ENCODE measurements at regions not wholly inside any gene's neighbourhood (a gene's known extent, or its start where the extent isn't known, plus 50 kb on each side); places are given as distances from the start of the nearest gene placed in this dataset.
"Not testable (repeated sequence)": the region's sequence is repeated elsewhere in the genome, so short reads cannot be mapped to it uniquely, and the experiment has no call there.

DNA sequence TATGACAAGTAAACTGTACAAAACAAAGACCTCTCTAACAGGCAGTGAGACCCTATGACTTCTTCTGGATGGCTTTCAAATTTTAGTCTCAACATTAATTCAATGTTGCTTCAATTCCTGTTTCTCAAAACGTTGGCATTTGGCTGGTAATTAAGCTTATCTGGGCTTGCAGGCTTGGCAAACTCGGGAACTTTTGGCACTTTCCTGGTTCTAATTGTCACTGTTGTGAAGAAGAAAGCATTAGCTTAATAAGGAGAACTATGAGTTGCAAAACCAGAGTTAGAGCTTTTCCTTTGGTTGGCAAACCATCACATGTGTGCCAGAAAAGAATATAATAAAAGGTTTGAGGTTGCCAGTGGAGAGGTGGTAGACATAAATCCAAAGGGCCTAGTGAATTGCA is 698.3 kb downstream of the LRRIQ3 start:
- ATAC-seq: no peak
- H3K4me1 Mint-ChIP-seq: no peaks in the 10 kb centered on the region

DNA sequence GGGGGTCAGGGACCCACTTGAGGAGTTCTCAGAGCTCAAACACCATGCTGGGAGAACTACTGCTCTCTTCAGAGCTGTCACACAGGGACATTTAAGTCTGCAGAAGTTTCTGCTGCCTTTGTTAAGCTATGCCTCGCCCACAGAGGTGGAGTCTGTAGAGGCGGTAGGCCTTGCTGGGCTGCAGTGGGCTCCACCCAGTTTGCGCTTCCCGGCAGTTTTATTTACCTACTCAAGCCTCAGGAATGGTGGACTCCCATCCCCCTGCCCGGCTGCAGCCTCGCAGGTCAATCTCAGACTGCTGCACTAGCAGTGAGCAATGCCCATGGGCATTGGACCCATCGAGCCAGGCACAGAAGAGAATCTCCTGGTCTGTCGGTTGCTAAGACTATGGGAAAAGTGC is 706.4 kb downstream of the LRRIQ3 start:
- no peaks in the 10 kb centered on the region for H3K27me3 Mint-ChIP-seq
- H3K27ac Mint-ChIP-seq: no peak overlapping the region
- H3K36me3 Mint-ChIP-seq (ENCODE audit: low read depth): no peaks in the 10 kb centered on the region

More for the DNA sequence above, 698.3 kb downstream of the LRRIQ3 start:
- Mint-ChIP-seq H3K36me3 (ENCODE audit: low read depth) (no peaks in the 10 kb centered on the region), H3K27ac (no peak overlapping the region), H3K27me3 (no peaks in the 10 kb centered on the region), H3K4me3 (no peak overlapping the region), H3K9me3 (no peaks in the 10 kb centered on the region)
- no peak for DNase-seq

DNA sequence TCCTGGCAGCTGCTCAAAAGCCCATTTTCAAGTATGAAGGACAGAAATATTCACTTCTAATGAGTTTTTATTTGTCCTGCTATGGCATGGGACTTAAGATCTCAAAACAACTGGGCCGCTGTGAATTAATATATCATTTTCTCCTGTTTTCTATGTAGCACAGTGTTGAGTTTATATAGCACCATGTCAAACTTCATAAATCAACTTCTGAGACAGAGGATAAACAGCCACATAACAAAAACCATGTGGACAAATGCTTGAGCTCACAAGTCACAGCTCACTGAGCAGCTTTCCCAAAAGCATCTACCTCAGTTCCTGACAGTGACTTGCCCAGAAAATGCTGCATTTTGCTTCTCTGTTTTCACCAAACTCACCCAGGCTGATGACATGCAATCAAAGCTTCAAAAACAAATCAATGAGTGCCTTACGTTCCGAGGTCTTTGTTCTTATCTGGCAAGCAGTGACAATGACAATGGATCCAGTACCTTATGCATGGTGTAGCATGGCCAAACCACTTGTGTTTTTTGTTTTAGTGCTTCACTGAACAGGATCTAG is 722.6 kb downstream of the LRRIQ3 start:
- Mint-ChIP-seq H3K4me3 (no peak overlapping the region), H3K4me1 (no peaks in the 10 kb centered on the region), H3K27ac (no peak overlapping the region), H3K27me3 (no peaks in the 10 kb centered on the region), H3K36me3 (ENCODE audit: low read depth) (no peaks in the 10 kb centered on the region), H3K9me3 (peaks cover 2% of the 10 kb centered on the region)
- no peak for ATAC-seq
- no peak for DNase-seq

More for the DNA sequence above, 706.4 kb downstream of the LRRIQ3 start:
- ATAC-seq: no peak
- Mint-ChIP-seq H3K4me3 (no peak overlapping the region), H3K4me1 (no peaks in the 10 kb centered on the region), H3K9me3 (peaks cover 9% of the 10 kb centered on the region)
- DNase-seq: no peak

DNA sequence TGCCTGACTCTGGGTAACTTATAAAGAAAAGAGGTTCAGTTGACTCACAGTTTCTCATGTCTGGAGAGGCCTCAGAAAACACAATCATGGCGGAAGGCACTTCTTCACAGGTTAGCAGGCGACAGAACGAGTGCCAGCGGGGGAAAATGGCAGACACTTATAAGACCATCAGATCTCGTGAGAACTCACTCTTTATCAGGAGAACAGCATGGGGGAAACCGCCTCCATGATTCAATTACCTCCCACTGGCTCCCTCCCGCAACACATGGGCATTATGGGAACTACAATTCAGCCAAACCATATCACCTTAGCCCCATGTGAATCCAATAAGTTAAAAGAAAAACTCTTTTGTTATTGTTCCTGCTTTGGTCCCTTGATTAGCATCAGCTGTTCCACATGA is 725.2 kb downstream of the LRRIQ3 start:
- Mint-ChIP-seq H3K36me3 (ENCODE audit: low read depth) (no peaks in the 10 kb centered on the region), H3K9me3 (peaks cover 4% of the 10 kb centered on the region), H3K4me3 (no peak overlapping the region), H3K4me1 (no peaks in the 10 kb centered on the region), H3K27me3 (no peaks in the 10 kb centered on the region), H3K27ac (no peak overlapping the region)
- ATAC-seq (no peak), DNase-seq (no peak)

DNA sequence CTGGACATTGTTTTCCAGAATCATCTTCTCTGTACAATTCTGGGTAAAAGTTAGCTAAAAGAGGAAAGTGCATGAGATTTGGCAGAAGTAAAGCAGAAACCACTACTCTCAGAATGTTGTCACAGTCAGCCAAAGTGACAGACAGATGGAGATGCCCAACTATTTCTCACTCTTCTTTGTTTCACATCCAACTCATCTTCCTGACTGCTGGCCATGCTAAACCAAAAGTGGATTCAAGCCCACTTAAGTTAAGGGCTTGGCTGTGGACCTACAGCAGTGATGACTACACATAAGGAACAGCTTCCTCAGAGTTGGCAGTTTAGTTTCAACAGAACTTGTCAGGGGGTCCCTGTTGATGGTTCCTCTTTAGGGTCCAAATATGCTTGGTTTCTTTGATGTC is 730.2 kb downstream of the LRRIQ3 start:
- no peak overlapping the region for H3K4me3 Mint-ChIP-seq
- H3K36me3 Mint-ChIP-seq (ENCODE audit: low read depth): no peaks in the 10 kb centered on the region
- no peak overlapping the region for H3K27ac Mint-ChIP-seq
- ATAC-seq (no peak), DNase-seq (no peak)
- H3K27me3 Mint-ChIP-seq: no peaks in the 10 kb centered on the region
- H3K9me3 Mint-ChIP-seq: peaks cover 4% of the 10 kb centered on the region
- no peaks in the 10 kb centered on the region for H3K4me1 Mint-ChIP-seq

DNA sequence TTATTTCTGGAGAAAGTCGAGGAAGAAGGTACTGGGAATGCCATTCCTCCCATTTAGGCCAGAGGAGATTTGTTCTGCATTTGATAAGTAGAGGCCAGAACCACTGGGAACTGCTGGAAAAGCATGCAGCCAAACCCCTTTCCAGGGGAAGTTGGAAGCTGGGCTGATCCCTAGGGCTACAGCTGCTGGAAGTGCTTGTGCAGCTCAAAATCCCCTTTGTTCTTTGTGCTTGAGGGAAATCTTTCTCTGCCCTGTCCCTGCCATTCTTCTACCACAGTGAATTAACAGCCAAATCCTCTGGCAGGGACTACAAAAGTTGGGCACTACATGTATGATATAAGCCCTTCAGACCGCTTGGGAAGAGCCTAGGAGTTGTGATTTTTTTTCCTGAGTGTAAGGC is 734.1 kb downstream of the LRRIQ3 start:
- H3K27me3 Mint-ChIP-seq: no peaks in the 10 kb centered on the region
- no peak for ATAC-seq
- H3K9me3 Mint-ChIP-seq: peaks cover 7% of the 10 kb centered on the region

DNA sequence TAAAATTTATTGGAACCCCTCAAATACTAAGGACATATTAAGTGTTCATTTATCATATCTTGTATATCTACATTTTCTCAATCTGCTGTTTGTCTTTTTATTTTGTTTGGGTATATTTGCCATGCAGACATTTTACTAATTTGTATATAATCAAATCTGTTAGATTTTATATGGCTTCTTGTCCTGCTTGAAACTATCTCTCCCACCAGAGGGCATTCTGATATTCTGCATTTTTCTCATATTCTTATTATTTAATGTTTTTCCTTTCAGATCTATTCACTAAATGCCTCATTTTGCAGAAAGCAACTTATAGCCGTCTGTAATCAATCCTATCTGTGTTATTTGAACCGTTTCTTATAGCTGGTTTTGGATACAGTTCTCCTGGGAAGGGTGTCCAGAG is 745.5 kb downstream of the LRRIQ3 start:
- Mint-ChIP-seq H3K27me3 (no peaks in the 10 kb centered on the region), H3K27ac (no peak overlapping the region), H3K36me3 (ENCODE audit: low read depth) (no peaks in the 10 kb centered on the region), H3K9me3 (peaks cover 22% of the 10 kb centered on the region), H3K4me1 (no peaks in the 10 kb centered on the region), H3K4me3 (no peak overlapping the region)
- DNase-seq (no peak), ATAC-seq (no peak)

More for the DNA sequence above, 734.1 kb downstream of the LRRIQ3 start:
- Mint-ChIP-seq H3K27ac (no peak overlapping the region), H3K4me3 (no peak overlapping the region), H3K36me3 (ENCODE audit: low read depth) (no peaks in the 10 kb centered on the region), H3K4me1 (no peaks in the 10 kb centered on the region)
- no peak for DNase-seq

DNA sequence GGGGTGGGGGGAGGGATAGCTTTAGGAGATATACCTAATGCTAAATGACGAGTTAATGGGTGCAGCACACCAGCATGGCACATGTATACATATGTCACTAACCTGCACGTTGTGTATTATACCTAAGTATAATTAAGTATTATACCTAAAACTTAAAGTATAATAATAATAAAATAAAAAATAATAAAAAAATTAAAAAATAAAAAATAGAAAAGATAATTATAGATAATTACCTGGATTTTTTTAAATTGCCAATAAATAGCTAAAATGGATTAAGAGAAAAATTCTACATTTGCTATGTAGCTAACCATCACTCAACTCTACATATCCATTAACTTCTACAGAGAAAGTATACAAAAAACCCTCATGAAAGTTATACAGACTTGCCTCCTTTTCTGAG is 747.3 kb downstream of the LRRIQ3 start:
- not testable (repeated sequence) for H3K4me3 Mint-ChIP-seq; H3K27ac Mint-ChIP-seq; ATAC-seq; H3K36me3 Mint-ChIP-seq (ENCODE audit: low read depth); H3K27me3 Mint-ChIP-seq; DNase-seq; H3K4me1 Mint-ChIP-seq
- H3K9me3 Mint-ChIP-seq: peaks cover 22% of the 10 kb centered on the region

DNA sequence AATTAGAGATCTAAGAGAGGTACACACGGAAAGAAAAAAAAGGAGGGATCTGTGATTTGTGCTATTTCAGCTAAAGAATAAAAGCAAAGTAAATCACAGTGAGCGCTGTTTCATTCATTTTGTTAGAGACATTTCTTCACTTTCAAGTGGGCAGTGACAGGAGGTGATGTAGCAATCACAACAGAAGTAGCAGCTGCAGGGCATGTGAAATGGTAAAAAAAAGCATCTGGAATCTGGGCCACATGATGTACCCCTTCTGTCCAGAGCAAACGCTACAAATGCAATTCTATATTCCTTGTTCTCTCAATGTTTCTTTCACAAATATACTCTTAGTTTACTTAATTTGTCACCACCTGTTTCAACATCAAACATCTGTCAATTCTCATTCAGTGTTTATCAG is 786.5 kb downstream of the LRRIQ3 start:
- ATAC-seq (no peak), DNase-seq (no peak)
- no peaks in the 10 kb centered on the region for H3K4me1 Mint-ChIP-seq
- no peaks in the 10 kb centered on the region for H3K27me3 Mint-ChIP-seq
- H3K36me3 Mint-ChIP-seq (ENCODE audit: low read depth): no peaks in the 10 kb centered on the region
- no peak overlapping the region for H3K27ac Mint-ChIP-seq
- no peaks in the 10 kb centered on the region for H3K9me3 Mint-ChIP-seq
- H3K4me3 Mint-ChIP-seq: no peak overlapping the region

DNA sequence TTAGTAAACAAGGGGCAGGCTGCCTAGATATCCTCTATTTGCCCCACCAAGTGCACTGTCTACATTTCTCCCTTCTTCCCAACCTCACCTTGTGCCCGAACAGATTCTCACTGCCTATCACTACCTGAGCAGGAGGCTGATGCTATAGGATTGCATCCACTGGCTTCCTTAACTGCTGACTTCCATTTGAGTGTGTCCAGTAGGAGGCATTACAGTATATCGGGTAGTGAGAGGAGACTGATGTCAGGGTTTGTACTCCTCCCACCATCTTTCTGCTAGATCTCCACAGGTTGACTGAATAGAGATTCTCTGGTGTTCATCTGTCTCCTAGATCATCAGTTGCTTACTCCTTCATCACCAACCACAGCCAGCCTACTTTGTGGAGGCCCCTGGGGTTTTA is 796.3 kb downstream of the LRRIQ3 start:
- Mint-ChIP-seq H3K4me1 (no peaks in the 10 kb centered on the region), H3K36me3 (ENCODE audit: low read depth) (no peaks in the 10 kb centered on the region), H3K27me3 (no peaks in the 10 kb centered on the region), H3K27ac (no peak overlapping the region), H3K4me3 (no peak overlapping the region), H3K9me3 (no peaks in the 10 kb centered on the region)
- ATAC-seq: no peak
- DNase-seq: no peak

DNA sequence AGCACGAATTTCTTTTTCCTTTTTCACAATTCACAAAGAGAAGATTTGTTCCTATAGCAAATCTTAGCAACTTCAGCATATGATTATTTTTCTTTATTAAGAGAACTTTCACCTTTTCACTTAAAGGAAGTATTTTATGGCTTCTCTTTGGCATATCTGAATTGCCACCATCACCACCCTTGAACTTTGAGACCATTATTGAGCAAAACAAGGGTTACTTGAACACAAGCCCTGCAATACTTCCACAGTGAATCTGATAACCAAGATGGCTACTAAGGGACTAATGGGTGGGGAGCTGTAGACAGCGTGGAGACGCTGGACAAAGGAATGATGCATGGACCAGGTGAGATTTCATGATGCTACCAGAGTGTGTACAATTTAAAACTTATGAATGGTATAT is 815.0 kb downstream of the LRRIQ3 start:
- Mint-ChIP-seq H3K4me1 (no peaks in the 10 kb centered on the region), H3K27ac (no peak overlapping the region), H3K4me3 (no peak overlapping the region), H3K36me3 (ENCODE audit: low read depth) (no peaks in the 10 kb centered on the region), H3K9me3 (peaks cover 17% of the 10 kb centered on the region), H3K27me3 (no peaks in the 10 kb centered on the region)
- no peak for ATAC-seq
- no peak for DNase-seq

DNA sequence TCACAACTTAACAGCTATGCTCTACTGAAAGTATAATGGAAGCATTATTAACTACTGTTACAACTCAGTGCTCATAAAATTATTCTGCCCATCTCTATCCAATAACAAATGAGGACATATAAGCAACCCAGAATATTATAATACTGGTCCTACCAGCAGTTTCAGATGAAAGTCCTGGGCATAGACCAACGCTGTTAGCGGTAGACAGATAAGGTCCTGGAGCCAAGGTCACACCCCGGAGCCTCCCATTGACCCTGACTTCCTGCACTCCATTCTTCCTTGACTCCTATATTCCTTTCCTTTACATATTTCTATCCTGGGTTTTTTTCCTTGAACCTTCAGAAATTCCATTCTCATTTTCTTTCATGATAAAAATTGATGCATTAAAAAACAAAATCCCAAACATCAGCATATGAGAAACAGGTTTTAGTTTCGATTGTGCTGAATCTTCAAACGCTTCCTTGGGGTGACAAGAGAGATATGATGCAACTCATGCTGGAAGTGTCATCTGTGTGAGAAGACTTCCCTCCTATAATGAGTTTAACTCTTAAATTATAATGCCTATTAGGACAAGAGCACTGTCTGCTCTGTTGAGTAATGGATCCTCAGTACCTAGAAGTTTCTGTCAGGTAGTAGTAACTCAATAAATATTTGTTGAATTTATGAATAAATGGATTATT is 831.1 kb downstream of the LRRIQ3 start:
- Mint-ChIP-seq H3K9me3 (peaks cover 7% of the 10 kb centered on the region), H3K27ac (no peak overlapping the region), H3K27me3 (no peaks in the 10 kb centered on the region), H3K4me1 (no peaks in the 10 kb centered on the region), H3K36me3 (ENCODE audit: low read depth) (no peaks in the 10 kb centered on the region), H3K4me3 (no peak overlapping the region)
- no peak for ATAC-seq
- DNase-seq: no peak

DNA sequence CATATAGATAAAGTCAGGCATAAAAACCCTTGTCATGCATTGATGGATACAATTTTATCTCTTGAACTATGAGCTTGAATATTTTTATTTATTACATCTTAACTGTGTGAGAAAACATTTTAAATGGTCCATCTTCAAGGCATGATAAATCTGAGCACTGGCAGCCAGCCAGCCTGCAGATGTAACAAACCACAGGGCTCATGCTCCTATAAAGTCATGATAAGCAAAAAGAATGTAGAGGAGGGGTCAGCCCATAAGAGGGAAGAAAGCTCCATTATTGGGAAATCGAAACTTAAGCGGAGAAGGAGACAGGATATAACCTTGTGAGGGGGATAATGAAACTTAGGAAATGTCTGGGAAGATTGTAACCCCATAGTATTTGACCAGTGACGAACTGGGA is 839.0 kb downstream of the LRRIQ3 start:
- DNase-seq (no peak), ATAC-seq (no peak)
- no peaks in the 10 kb centered on the region for H3K4me1 Mint-ChIP-seq
- H3K9me3 Mint-ChIP-seq: peaks cover 17% of the 10 kb centered on the region
- no peaks in the 10 kb centered on the region for H3K36me3 Mint-ChIP-seq (ENCODE audit: low read depth)
- H3K27ac Mint-ChIP-seq: no peak overlapping the region
- no peaks in the 10 kb centered on the region for H3K27me3 Mint-ChIP-seq
- H3K4me3 Mint-ChIP-seq: no peak overlapping the region

DNA sequence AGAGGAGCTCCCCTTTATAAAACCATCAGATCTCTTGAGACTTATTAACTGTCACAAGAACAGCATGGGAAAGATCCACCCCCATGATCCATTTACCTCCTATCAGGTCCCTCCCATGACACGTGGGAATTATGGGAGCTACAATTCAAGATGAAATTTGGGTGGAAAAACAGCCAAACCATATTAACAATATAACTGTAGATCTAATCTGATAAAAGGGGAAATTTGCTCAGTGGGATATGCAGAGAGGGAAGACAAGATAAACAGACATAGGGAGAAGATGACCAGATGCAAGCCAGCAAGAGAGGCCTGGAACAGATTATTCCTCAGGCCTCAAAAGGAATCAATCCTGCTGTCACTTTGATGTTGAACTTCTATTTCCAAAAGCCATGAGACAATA is 841.5 kb downstream of the LRRIQ3 start:
- H3K4me1 Mint-ChIP-seq: no peaks in the 10 kb centered on the region
- no peak overlapping the region for H3K27ac Mint-ChIP-seq
- H3K36me3 Mint-ChIP-seq (ENCODE audit: low read depth): no peaks in the 10 kb centered on the region
- H3K4me3 Mint-ChIP-seq: no peak overlapping the region
- ATAC-seq: no peak
- no peaks in the 10 kb centered on the region for H3K27me3 Mint-ChIP-seq
- DNase-seq: no peak
- peaks cover 17% of the 10 kb centered on the region for H3K9me3 Mint-ChIP-seq

DNA sequence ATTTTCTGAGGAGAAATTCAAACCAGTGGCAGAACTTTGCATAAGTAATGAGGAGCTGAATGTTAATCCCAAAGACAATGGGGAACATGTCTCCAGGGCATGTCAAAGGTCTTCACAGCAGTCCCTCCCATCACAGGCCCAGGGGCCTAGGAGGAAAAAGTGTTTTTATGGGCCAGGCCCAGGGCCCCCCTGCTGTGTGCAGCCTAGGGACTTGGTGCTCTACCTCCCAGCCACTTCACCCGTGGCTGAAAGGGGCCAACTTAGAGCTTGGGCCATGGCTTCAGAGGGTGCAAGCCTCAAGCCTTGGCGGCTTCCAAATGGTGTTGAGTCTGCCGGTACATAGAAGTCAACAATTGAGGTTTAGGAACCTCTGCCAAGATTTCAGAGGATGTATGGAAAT is 854.0 kb downstream of the LRRIQ3 start:
- ATAC-seq (no peak), DNase-seq (no peak)
- Mint-ChIP-seq H3K36me3 (ENCODE audit: low read depth) (no peaks in the 10 kb centered on the region), H3K4me1 (no peaks in the 10 kb centered on the region), H3K27me3 (no peaks in the 10 kb centered on the region), H3K4me3 (no peak overlapping the region), H3K9me3 (peaks cover 13% of the 10 kb centered on the region), H3K27ac (no peak overlapping the region)

Measured in activated naive CD8-positive, alpha-beta T cell treated with anti-CD3 and anti-CD28 coated beads, Interleukin-2, amount 50 U/mL, for 24 hours (primary cell).